Sigmoid colon (tissue), 4 donors: ENCODE measurements at regions not wholly inside any gene's neighbourhood (a gene's known extent, or its start where the extent isn't known, plus 50 kb on each side); places are given as distances from the start of the nearest gene placed in this dataset.

ENCODE experiments used
- POLR2A ChIP-seq, 2 donors: fragments of 450-650 bp; IDR thresholded peaks; one replicate each; pipeline ENCODE4 v1.6.1; 2016; ENCODE audit warnings: antibody characterized with exemption in 2 of 2, mild to moderate bottlenecking in 2 of 2, moderate library complexity in 2 of 2
- POLR2AphosphoS5 ChIP-seq, 4 donors: sonication (generic); formaldehyde crosslinking; IDR thresholded peaks; one replicate each; pipeline ENCODE4 v1.6.1; 2017; ENCODE audit warnings: antibody characterized with exemption in 4 of 4
- TF ChIP-seq, protein P1 (sequence below), 4 experiments: fragments of 450-650 bp in 3 of 4; fragments of 200-600 bp in 1 of 4; IDR thresholded peaks; one replicate each; pipeline ENCODE4 v1.5.1; 2016 to 2019; ENCODE audit warnings: antibody characterized with exemption in 4 of 4, mild to moderate bottlenecking in 3 of 4, moderate library complexity in 2 of 4

DNA sequence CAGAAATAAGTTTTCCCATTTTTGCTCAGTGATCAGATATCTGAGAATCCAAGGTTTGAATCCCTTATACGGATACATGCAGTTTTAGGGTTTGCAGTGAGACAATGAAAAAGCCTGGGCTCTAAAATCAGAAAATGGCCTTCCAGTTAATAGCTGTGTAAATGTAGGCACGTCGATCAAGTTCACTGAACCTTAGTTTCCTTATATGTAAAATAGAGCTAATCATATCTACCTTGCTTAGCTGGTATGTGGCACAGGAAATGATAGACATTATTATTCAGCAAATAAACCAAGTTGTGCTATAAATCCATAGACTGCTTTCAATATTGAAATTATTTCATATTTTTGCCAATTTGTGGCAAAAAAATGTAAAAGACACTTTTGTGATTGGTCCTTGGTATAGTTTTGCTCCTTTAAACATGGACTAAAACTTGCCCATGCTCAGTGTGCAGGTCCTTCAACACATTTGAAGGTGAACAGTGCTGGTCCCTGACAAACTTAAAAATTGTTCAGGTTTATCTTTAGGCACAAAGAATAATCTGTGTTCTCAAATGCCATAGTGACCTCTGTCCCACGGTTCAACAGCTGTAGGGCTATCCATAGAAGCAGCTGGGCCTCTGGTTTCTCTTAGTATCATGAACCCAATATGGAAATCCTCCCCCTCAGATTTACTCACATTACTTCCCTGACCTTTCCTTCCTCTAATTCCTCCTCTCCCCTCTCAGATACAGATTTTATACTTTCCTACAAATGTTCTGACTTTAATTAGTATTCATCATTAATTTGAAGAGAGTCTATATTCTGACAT, 51.0 kb downstream of the CCDC54 start:
- TF ChIP-seq, protein P1, sequence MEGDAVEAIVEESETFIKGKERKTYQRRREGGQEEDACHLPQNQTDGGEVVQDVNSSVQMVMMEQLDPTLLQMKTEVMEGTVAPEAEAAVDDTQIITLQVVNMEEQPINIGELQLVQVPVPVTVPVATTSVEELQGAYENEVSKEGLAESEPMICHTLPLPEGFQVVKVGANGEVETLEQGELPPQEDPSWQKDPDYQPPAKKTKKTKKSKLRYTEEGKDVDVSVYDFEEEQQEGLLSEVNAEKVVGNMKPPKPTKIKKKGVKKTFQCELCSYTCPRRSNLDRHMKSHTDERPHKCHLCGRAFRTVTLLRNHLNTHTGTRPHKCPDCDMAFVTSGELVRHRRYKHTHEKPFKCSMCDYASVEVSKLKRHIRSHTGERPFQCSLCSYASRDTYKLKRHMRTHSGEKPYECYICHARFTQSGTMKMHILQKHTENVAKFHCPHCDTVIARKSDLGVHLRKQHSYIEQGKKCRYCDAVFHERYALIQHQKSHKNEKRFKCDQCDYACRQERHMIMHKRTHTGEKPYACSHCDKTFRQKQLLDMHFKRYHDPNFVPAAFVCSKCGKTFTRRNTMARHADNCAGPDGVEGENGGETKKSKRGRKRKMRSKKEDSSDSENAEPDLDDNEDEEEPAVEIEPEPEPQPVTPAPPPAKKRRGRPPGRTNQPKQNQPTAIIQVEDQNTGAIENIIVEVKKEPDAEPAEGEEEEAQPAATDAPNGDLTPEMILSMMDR (IDR thresholded peaks at IDR 0.05), result no peak
- no peak for TF ChIP-seq POLR2A (IDR thresholded peaks at IDR 0.05)
- TF ChIP-seq POLR2AphosphoS5 (IDR thresholded peaks at IDR 0.05), result no peak
